Activated CD4-positive, alpha-beta memory T cell treated with anti-CD3 and anti-CD28 coated beads, Interleukin-2, amount 10 ng/mL, durations not matched to agents 7 days and 5 days (primary cell): ENCODE measurements at regions not wholly inside any gene's neighbourhood (a gene's known extent, or its start where the extent isn't known, plus 50 kb on each side); places are given as distances from the start of the nearest gene placed in this dataset.
A peak's percentile ranks its signal among the peaks of the same experiment; 100 is the strongest.
"Not testable (repeated sequence)": the region's sequence is repeated elsewhere in the genome, so short reads cannot be mapped to it uniquely, and the experiment has no call there.

Experiments used
- CTCF ChIA-PET: fragments of 350-600 bp; sonication (Branson Sonifier 250); formaldehyde crosslinking; loops from one replicate; lab custom pipeline; 2021; ENCODE audit warnings: antibody characterized with exemption, inconsistent platforms; lab: Charles Lee
- POLR2A ChIA-PET: fragments of 350-600 bp; sonication (Branson Sonifier 250); formaldehyde crosslinking; loops from one replicate; lab custom pipeline; 2021; ENCODE audit warnings: antibody characterized with exemption; lab: Charles Lee
- DNase-seq: peaks from one replicate; pipeline ENCODE4 v3.0.0-alpha.2; 2020
- H3K27ac Mint-ChIP-seq: one replicate; pipeline ENCODE4 v1.8.0; 2021; ENCODE audit warnings: mild to moderate bottlenecking, mixed read lengths
- H3K27me3 Mint-ChIP-seq: one replicate; pipeline ENCODE4 v1.8.0; 2021; ENCODE audit warnings: mixed read lengths
- H3K36me3 Mint-ChIP-seq: one replicate; pipeline ENCODE4 v1.8.0; 2021; ENCODE audit warnings: low read depth, mixed read lengths
- H3K4me1 Mint-ChIP-seq: one replicate; pipeline ENCODE4 v1.8.0; 2021; ENCODE audit warnings: mixed read lengths
- H3K4me3 Mint-ChIP-seq: one replicate; pipeline ENCODE4 v1.8.0; 2021; ENCODE audit warnings: mild to moderate bottlenecking, mixed read lengths
- H3K9me3 Mint-ChIP-seq: one replicate; pipeline ENCODE4 v1.8.0; 2021; ENCODE audit warnings: mixed read lengths

DNA sequence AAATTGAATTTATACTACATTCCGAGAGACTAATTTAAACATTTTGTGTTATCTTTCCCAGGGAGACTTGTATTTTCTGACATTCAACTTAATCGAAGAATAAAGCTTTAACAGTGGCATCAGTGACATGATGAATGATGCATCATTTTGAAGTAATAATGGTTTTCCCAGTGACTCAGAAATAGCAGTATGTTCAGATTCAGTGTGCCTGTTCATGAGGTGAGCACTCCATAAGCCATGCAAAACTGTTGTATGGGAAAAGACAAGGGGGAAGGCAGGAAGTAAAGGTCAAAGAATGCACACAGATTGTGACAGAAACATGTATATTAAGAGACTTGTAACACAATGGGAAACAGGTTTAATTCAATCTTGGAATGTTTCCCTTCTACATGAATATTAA is 1348.2 kb upstream of the GJE1 start:
- H3K4me1 Mint-ChIP-seq = no peaks in the 10 kb centered on the region
- CTCF ChIA-PET = no interaction called here
- DNase-seq = no peak
- H3K4me3 Mint-ChIP-seq = no peak overlapping the region
- POLR2A ChIA-PET = no interaction called here
- no peaks in the 10 kb centered on the region for H3K36me3 Mint-ChIP-seq
- H3K9me3 Mint-ChIP-seq = no peaks in the 10 kb centered on the region
- peaks cover 4% of the 10 kb centered on the region for H3K27me3 Mint-ChIP-seq
- H3K27ac Mint-ChIP-seq = no peak overlapping the region

DNA sequence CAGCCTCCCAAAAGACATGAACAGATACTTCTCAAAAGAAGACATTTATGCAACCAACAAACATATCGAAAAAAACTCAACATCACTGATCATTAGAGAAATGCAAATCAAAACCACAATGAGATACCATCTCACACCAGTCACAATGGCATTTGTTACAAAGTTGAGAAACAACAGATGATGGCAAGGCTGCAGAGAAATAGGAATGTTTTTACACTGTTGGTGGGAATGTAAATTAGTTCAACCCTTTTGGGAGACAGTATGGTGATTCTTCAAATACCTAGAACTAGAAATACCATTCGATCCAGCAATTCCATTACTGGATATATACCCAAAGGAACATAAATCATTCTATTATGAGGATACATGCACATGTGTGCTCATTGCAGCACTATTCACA is 1349.2 kb upstream of the GJE1 start:
- H3K27ac Mint-ChIP-seq, H3K9me3 Mint-ChIP-seq, H3K4me3 Mint-ChIP-seq, H3K4me1 Mint-ChIP-seq, DNase-seq, H3K27me3 Mint-ChIP-seq, POLR2A ChIA-PET, CTCF ChIA-PET, H3K36me3 Mint-ChIP-seq: not testable (repeated sequence)

DNA sequence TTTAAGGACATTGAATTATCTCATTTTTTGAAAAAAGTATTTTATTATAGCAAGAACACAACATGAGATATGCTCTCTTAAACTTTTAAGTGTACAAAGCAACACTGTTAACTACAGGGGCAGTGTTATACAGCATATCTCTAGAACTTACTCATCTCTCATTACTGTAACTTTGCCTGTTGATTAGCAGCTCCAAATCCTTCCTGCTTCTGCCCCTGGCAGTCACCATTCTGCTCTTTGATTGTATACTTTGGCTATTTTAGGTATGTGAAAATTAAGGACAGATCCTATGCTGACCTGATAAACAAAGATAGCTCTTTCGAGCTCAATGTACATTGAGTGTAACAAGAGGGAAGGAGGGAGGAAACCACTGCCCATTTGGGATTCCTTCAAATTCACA is 1349.8 kb upstream of the GJE1 start:
- Mint-ChIP-seq H3K27me3 (peaks cover 4% of the 10 kb centered on the region), H3K9me3 (no peaks in the 10 kb centered on the region), H3K27ac (no peak overlapping the region), H3K4me3 (no peak overlapping the region), H3K36me3 (no peaks in the 10 kb centered on the region), H3K4me1 (no peaks in the 10 kb centered on the region)
- ChIA-PET CTCF (no interaction called here), POLR2A (no interaction called here)
- DNase-seq = no peak

DNA sequence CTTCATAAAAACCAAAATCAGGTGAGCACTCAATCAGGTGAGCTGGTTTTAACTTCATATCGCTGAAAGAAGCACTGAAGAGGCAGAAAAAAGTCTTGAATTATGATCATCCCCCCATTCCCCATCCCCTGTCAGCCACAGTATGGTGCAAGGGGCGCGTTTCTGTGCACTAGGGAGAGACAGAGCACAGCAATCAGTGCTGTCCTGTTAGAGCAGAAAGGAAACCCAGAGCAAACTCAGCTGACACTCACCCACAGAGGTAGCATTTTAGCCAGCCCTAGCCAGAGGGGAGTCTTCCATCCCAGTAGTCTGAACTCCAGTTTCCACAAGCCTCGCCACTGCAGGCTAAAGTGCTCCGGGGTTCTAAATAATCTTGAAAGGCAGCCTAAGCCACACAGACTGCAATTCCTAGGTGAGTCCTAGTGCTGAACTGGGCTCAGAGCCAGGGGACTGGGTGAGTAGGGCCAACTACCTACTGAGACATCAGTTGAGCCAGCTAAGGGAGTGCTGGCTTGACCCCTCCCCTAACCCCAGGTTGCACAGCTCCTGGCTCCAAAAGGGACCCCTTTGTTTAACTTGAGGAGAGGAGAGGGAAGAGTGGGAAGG is 1352.6 kb upstream of the GJE1 start:
- CTCF ChIA-PET = no interaction called here
- Mint-ChIP-seq H3K4me1 (peaks cover 2% of the 10 kb centered on the region), H3K36me3 (no peaks in the 10 kb centered on the region), H3K27ac (no peak overlapping the region), H3K9me3 (no peaks in the 10 kb centered on the region), H3K27me3 (peaks cover 12% of the 10 kb centered on the region), H3K4me3 (no peak overlapping the region)
- DNase-seq = no peak
- POLR2A ChIA-PET = no interaction called here

DNA sequence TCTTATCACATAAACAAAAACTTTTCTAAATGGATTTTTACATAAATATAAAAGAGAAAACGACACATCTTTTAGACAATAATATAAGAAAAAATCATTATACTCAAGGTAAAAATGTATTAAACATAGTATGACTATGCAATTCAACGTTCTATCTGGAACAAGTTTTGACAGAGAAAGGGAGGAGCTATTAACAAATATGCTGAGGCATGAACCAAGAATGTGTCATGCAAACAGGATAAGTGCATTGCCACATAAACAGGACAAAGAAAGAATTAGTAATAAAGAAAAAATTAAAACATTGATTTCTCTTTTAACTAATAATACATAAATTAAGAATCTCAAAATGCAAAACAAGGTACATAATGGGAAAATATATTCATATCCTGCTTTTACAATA is 1353.4 kb upstream of the GJE1 start:
- CTCF ChIA-PET = no interaction called here
- no peak for DNase-seq
- no peaks in the 10 kb centered on the region for H3K36me3 Mint-ChIP-seq
- H3K27ac Mint-ChIP-seq = no peak overlapping the region
- H3K27me3 Mint-ChIP-seq = peaks cover 12% of the 10 kb centered on the region
- POLR2A ChIA-PET = no interaction called here
- H3K9me3 Mint-ChIP-seq = no peaks in the 10 kb centered on the region
- H3K4me3 Mint-ChIP-seq = no peak overlapping the region
- peaks cover 8% of the 10 kb centered on the region for H3K4me1 Mint-ChIP-seq

DNA sequence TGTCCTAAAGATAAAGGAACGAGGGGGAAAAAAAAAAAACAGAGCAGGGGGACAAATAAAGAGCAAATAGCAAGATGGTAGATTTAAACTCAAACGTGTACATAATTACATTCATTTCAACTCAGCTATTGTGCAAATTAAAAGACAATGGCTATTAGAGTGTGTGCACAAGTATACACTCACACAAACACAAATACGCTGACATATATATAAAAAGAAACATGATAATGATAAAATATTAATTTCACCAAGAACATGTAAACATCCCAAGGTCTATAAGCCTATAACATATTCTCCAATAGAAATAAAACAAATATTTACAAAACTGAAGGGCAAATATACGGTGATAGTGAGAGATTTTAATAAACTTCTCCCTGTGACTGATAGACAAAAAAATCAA is 1354.9 kb upstream of the GJE1 start:
- H3K27me3 Mint-ChIP-seq = peaks cover 12% of the 10 kb centered on the region
- ChIA-PET POLR2A (no interaction called here), CTCF (no interaction called here)
- DNase-seq = no peak
- H3K9me3 Mint-ChIP-seq = no peaks in the 10 kb centered on the region
- H3K27ac Mint-ChIP-seq = no peak overlapping the region
- no peaks in the 10 kb centered on the region for H3K36me3 Mint-ChIP-seq
- no peak overlapping the region for H3K4me3 Mint-ChIP-seq
- H3K4me1 Mint-ChIP-seq = peaks cover 20% of the 10 kb centered on the region

DNA sequence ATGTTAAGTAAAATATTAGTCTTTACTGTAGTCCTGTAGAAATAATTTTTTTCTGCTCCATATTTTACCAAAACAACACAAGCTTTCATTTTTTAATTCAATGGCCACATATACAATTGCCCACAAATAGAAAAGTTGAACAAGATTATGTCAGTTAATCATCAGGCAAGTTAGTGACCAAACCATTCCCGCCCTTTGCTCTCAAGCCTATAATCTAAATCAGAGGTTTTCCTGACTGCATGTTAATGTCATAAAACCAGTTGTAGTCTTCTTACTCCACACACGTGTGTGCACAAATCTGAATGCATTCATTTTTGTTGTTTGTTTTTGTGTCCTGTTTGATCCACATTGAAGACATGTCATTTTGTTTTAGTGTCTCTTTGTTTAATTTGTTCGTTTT is 1357.7 kb upstream of the GJE1 start:
- ChIA-PET POLR2A (no interaction called here), CTCF (no interaction called here)
- no peak overlapping the region for H3K4me3 Mint-ChIP-seq
- H3K27ac Mint-ChIP-seq = no peak overlapping the region
- H3K9me3 Mint-ChIP-seq = peaks cover 10% of the 10 kb centered on the region
- H3K4me1 Mint-ChIP-seq = peaks cover 23% of the 10 kb centered on the region
- peaks cover 7% of the 10 kb centered on the region for H3K36me3 Mint-ChIP-seq
- DNase-seq = no peak
- H3K27me3 Mint-ChIP-seq = peaks cover 18% of the 10 kb centered on the region

DNA sequence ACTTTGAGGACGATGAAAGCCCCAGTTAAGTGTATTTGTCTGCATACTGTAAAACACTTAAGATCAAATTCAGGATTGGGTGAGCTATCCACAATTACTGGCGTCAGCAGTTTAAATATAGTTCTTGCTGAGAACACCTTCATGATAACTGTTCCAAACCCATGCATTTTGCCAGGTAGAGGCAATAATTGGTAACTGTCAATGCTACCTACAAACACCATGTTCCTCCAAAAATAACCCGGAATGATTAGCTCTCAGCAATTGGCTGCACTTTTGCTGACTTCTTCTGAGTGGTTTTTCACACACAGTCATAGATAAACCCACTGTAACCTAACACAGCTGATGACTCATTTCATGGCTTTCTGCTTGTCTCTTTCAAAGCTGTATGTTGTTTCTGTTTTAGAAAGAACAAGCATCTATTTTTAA is 1358.6 kb upstream of the GJE1 start:
- Mint-ChIP-seq H3K36me3 (peaks cover 7% of the 10 kb centered on the region), H3K27ac (no peak overlapping the region), H3K4me1 (peaks cover 23% of the 10 kb centered on the region), H3K9me3 (peaks cover 13% of the 10 kb centered on the region), H3K27me3 (peaks cover 14% of the 10 kb centered on the region), H3K4me3 (no peak overlapping the region)
- ChIA-PET POLR2A (interaction anchor here (0.7 to 1.6 kb wide), 2 partner anchors 36 to 1400 kb away, joined by 3 to 13 read pairs; partner anchors contain the start of gene CITED2), CTCF (no interaction called here)
- DNase-seq = peak; percentile 18

DNA sequence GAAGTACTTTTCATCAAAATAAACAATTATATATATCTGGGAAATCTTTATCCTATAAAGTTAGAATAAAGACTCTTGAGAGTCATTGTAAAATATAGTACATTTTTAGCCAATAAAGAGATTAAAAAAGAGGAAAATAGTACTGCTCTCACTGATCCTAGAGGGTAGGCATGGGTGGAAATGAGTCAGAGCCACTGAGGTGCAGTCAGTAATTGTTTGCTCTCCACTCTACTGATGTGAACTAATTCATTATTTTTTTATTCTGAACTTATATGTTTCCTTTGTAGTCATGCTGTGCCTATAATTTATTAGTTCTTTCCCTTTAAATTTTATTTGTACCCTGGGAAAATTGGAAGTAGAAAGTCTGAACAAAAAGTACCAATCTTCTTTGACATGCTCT is 1359.4 kb upstream of the GJE1 start:
- H3K4me3 Mint-ChIP-seq = no peak overlapping the region
- H3K27me3 Mint-ChIP-seq = peaks cover 15% of the 10 kb centered on the region
- peaks cover 23% of the 10 kb centered on the region for H3K4me1 Mint-ChIP-seq
- no peak overlapping the region for H3K27ac Mint-ChIP-seq
- H3K9me3 Mint-ChIP-seq = peaks cover 15% of the 10 kb centered on the region
- CTCF ChIA-PET = no interaction called here
- peaks cover 8% of the 10 kb centered on the region for H3K36me3 Mint-ChIP-seq
- POLR2A ChIA-PET = interaction anchor here (1.6 kb wide), 1 partner anchor 37 kb away, joined by 13 read pairs; no protein-coding TSS in a partner anchor
- DNase-seq = no peak

DNA sequence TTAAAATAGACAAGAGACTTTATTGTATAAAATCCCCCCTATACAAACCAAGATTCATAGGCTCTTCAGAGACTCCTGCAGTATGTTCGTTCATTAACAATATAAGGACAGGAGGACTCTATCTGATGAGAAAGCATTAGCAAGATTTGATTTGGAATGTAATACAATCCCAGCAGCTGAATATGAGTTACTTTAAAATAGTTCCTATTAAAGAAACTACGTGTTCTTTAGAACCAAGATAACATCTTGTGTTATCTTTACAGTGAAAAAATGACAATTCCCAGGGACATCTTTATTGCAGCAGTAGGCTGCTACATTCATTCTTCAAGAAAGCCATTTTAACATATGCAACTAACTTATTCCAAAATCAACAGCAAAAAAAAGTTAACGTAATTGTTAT is 1360.1 kb upstream of the GJE1 start:
- DNase-seq = no peak
- POLR2A ChIA-PET = no interaction called here
- H3K27ac Mint-ChIP-seq = no peak overlapping the region
- peaks cover 11% of the 10 kb centered on the region for H3K36me3 Mint-ChIP-seq
- H3K4me1 Mint-ChIP-seq = peaks cover 23% of the 10 kb centered on the region
- H3K4me3 Mint-ChIP-seq = no peak overlapping the region
- peaks cover 16% of the 10 kb centered on the region for H3K27me3 Mint-ChIP-seq
- CTCF ChIA-PET = no interaction called here
- peaks cover 19% of the 10 kb centered on the region for H3K9me3 Mint-ChIP-seq

DNA sequence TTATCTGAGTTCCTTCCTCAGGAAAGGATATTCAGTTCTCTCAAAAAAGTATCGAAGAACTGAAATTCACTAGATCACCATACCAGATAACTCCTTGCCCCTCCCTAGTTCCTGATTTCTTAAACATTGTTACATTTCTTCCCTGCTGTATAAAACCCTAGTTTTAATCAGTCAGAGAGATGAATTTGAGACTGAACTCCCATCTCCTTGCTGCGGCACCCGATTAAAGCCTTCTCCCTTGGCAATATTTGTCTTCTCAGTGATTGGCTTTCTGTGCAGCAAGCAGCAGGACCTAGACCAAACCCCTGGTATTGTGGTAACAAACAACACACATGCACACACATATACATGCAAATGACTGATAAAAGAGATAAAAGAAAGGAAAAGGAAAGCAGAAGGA is 1364.6 kb upstream of the GJE1 start:
- peaks cover 11% of the 10 kb centered on the region for H3K36me3 Mint-ChIP-seq
- H3K27me3 Mint-ChIP-seq = peaks cover 15% of the 10 kb centered on the region
- CTCF ChIA-PET = no interaction called here

DNA sequence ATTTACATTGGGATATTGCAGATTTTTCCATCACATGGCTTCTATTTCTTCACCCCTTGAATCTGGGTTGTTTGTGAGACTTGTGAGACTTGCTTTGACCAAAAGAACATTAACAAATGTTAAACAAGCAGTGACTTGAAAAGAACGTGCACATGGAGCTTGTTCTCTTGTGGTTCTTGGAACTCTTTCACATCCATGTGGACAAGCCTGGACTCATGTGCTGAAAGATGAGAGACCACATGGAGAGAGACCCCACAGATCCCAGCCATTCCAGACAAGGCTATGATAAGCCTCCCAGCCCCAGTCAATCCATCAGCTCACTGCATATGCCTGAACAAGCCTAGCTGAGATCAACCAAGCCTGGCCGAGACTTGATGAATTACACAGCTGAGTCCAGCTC is 1365.7 kb upstream of the GJE1 start:
- no peak for DNase-seq
- Mint-ChIP-seq H3K27ac (no peak overlapping the region), H3K36me3 (peaks cover 10% of the 10 kb centered on the region), H3K27me3 (peaks cover 11% of the 10 kb centered on the region), H3K9me3 (peaks cover 22% of the 10 kb centered on the region), H3K4me1 (no peaks in the 10 kb centered on the region), H3K4me3 (no peak overlapping the region)
- CTCF ChIA-PET = no interaction called here
- POLR2A ChIA-PET = no interaction called here

More for the DNA sequence above, 1364.6 kb upstream of the GJE1 start:
- Mint-ChIP-seq H3K9me3 (peaks cover 23% of the 10 kb centered on the region), H3K4me3 (no peak overlapping the region), H3K4me1 (peaks cover 5% of the 10 kb centered on the region), H3K27ac (no peak overlapping the region)
- no peak for DNase-seq
- POLR2A ChIA-PET = no interaction called here

DNA sequence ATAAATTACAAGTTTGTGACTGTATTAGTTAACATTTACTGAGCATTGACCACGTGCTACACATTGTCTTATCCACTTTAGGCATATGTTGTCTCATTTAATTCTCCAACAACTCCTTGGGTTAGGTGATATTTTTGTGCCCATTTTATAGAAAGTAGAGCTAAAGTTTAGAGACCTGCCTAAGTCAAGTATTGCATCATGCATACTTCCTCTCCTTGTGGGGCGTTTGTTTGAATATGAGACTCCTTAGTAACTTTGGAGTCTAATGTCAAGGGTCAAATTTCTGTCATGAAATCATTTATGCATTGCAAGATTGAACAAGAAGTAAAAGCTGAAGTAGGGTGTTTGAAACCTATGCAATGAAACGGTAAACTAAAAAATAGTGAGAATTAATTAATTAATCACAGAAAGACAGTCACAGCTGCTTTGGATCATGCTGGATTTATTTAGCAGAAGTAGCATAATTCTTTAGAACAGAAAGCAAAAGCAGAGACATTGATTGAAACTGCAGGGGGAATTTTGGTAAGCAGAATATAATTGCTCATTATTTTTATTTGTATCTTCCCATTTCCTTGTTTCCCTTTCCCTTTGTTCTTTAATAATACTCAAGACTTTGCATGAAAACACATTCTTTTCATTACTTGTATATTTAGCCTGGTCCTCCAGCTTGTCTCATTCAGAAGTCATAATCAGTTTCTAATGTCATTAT is 1374.4 kb upstream of the GJE1 start:
- no peak overlapping the region for H3K4me3 Mint-ChIP-seq
- H3K27ac Mint-ChIP-seq = no peak overlapping the region
- H3K4me1 Mint-ChIP-seq = peaks cover 3% of the 10 kb centered on the region
- peaks cover under 1% of the 10 kb centered on the region for H3K27me3 Mint-ChIP-seq
- ChIA-PET POLR2A (no interaction called here), CTCF (no interaction called here)
- no peaks in the 10 kb centered on the region for H3K9me3 Mint-ChIP-seq
- DNase-seq = no peak
- H3K36me3 Mint-ChIP-seq = no peaks in the 10 kb centered on the region

DNA sequence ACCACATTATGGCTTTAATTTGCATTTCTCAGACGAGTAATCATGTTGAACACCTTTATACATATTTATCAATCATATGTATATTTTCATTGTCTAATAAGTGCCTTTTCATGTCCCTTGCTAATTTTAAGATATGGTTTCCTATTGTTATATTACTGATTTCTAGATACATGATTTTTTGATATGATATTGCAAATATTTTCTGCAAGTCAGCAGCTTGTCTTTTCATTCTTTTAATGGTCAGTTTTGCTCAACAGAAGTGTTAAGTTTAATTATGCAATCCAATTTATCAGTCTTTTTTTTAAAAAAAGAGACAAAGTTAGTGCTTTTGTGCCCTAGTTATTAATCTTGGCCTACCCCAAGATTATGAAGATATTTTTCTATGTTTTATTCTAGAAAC is 1377.8 kb upstream of the CITED2 start:
- DNase-seq = no peak
- H3K27me3 Mint-ChIP-seq = no peaks in the 10 kb centered on the region
- ChIA-PET CTCF (no interaction called here), POLR2A (no interaction called here)
- no peaks in the 10 kb centered on the region for H3K4me1 Mint-ChIP-seq
- no peak overlapping the region for H3K4me3 Mint-ChIP-seq
- H3K36me3 Mint-ChIP-seq = no peaks in the 10 kb centered on the region
- H3K9me3 Mint-ChIP-seq = peaks cover 8% of the 10 kb centered on the region
- H3K27ac Mint-ChIP-seq = no peak overlapping the region
